ENCODE measurements at regions not wholly inside any gene's neighbourhood (a gene's known extent, or its start where the extent isn't known, plus 50 kb on each side); places are given as distances from the start of the nearest gene placed in this dataset.

DNA sequence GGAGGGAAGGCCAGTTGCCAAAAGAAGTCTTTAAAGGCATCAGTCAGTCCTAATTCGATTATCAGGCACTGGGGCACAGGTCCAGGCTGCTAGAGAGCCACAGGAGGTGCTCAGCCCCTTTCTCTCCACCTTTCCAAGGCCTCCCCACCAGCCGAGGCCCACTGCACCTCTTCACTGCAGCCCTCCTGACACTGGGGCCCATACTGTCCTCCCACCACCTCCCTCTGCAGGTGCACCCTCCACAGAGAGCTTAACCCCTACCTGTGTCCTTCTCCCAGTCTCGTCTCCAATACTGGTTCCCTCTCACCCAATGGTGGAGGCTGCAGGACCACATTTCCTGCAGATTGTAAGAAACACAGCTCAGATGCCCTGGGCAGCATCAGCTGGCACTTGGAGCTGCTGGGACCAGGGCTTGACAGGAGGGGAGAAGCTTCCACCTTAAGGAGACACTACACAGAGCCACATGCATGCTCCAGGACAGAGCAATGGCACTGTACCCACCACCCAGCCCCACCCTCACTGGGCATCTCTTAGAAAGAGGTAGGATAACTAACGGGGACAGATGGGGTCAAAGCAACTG lies 81.6 kb upstream of the PRR20G start:
- H3K9me3 ChIP-seq, result no peaks in the 10 kb centered on the region
- intact Hi-C loops (cut with DNase I), result no loop called here
- no peak overlapping the region for H3K27ac ChIP-seq
- ATAC-seq (no peak), DNase-seq (no peak)
- TF ChIP-seq, protein P1, sequence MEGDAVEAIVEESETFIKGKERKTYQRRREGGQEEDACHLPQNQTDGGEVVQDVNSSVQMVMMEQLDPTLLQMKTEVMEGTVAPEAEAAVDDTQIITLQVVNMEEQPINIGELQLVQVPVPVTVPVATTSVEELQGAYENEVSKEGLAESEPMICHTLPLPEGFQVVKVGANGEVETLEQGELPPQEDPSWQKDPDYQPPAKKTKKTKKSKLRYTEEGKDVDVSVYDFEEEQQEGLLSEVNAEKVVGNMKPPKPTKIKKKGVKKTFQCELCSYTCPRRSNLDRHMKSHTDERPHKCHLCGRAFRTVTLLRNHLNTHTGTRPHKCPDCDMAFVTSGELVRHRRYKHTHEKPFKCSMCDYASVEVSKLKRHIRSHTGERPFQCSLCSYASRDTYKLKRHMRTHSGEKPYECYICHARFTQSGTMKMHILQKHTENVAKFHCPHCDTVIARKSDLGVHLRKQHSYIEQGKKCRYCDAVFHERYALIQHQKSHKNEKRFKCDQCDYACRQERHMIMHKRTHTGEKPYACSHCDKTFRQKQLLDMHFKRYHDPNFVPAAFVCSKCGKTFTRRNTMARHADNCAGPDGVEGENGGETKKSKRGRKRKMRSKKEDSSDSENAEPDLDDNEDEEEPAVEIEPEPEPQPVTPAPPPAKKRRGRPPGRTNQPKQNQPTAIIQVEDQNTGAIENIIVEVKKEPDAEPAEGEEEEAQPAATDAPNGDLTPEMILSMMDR (IDR thresholded peaks at IDR 0.05), result no peak
- WGBS, 2 donors, result 47 to 50% methylated on average over 4 of the region's 4 CpGs
- no peaks in the 10 kb centered on the region for H3K4me1 ChIP-seq
- peaks cover 0 to 80% (median 60%) of the 10 kb centered on the region in 7 donors for H3K27me3 ChIP-seq
- H3K36me3 ChIP-seq, result no peaks in the 10 kb centered on the region
- no peak overlapping the region for H3K4me3 ChIP-seq

DNA sequence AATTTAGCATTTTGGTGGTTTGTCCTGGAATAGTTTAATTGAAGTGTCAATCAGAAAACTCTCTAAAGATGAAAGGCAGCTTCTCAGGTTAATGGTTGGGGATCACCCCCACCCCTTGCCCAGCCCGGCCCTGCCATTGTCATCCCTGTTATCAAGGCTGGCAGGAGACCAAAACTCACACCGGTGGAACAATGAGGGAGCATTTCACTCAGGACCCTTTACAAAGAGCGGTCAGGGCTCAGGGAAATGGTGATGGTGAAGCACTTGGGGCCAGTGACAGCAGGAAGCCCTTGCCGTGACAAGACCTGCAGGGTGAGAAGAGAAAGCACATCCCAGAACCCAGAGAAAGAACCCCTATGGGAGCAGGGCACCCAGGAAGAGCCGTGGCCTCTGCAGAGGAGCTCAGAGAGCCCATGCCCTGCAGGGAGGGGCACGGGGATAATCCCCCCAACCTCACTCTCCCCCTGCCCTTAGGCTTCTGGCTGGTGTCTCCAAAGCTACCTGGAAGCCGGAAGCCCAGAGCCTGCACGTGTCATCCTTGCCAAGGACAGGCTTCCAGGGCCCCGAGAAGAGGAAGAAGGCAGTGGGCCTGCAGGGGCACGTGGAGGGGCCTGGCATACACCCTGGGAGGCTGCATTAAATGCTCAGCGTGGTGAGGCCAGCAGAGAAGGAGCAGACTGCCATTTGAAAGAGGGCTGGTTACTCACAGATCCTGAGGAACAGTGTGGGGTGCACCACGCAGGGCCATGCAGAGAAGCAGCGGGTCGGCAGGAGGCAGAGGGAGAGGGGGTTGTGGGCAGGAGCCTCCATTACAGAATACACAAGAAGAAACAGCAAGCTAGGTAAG lies 80.6 kb upstream of the PRR20G start:
- 32 to 36% methylated on average over 14 of the region's 14 CpGs for WGBS, 2 donors
- Histone ChIP-seq H3K27me3 (peaks cover 0 to 81% (median 55%) of the 10 kb centered on the region in 7 donors), H3K4me3 (no peak overlapping the region), H3K9me3 (peaks cover 0 to 2% (median 0%) of the 10 kb centered on the region in 11 donors), H3K27ac (no peak overlapping the region), H3K4me1 (no peaks in the 10 kb centered on the region), H3K36me3 (no peaks in the 10 kb centered on the region)
- DNase-seq, result no peak
- TF ChIP-seq, protein P1 (IDR thresholded peaks at IDR 0.05), result no peak
- intact Hi-C loops (cut with DNase I), result no loop called here
- ATAC-seq, result no peak

DNA sequence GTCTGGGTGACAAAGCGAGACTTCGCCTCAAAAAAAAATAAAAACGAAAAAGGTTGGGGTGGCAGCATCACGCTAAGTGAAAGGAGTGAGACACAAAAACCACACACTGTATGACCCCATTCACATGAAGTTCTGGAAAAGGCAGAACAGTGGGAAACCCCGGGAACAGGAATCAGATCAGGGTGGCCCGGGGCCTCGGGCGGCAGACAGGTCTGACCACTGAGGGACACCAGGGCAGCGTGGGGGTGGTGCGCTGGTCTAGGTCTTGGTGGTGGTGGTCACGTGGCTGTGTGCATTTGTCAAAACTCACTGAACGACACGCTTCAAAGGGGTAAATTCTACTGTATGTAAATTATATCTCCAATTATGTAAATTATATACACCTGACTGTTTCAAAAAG lies 79.7 kb upstream of the PRR20G start:
- H3K9me3 ChIP-seq, result peaks cover 0 to 2% (median 0%) of the 10 kb centered on the region in 11 donors
- intact Hi-C loops (cut with DNase I), result no loop called here
- TF ChIP-seq, protein P1 (IDR thresholded peaks at IDR 0.05), result no peak
- H3K4me3 ChIP-seq, result no peak overlapping the region
- DNase-seq (no peak), ATAC-seq (no peak)
- no peaks in the 10 kb centered on the region for H3K4me1 ChIP-seq
- WGBS, 2 donors, result 86 to 88% methylated on average over 13 of the region's 13 CpGs
- no peak overlapping the region for H3K27ac ChIP-seq
- no peaks in the 10 kb centered on the region for H3K36me3 ChIP-seq
- peaks cover 0 to 88% (median 58%) of the 10 kb centered on the region in 7 donors for H3K27me3 ChIP-seq

DNA sequence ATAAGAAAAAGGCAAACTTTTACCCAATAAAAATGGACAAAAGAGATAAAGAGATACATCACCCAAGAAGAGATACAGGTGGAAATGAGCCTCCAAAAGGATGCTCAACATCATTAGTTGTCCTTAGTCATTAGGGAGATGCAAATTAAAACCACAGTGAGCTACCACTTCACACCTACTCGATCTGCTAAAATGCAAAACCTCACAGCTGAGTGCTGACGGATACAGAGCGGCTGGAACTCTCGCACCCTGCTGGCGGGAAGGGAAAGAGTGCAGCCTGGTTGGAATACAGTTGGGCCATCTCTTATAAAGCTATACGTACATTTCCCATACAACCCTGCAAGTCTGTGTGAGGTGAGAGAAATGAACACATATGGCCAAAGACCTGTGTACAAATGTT lies 78.5 kb upstream of the PRR20G start:
- Histone ChIP-seq H3K4me1 (no peaks in the 10 kb centered on the region), H3K9me3 (peaks cover 0 to 2% (median 0%) of the 10 kb centered on the region in 11 donors), H3K27me3 (peaks cover 0 to 82% (median 50%) of the 10 kb centered on the region in 7 donors), H3K27ac (no peak overlapping the region), H3K36me3 (no peaks in the 10 kb centered on the region), H3K4me3 (no peak overlapping the region)
- ATAC-seq (no peak), DNase-seq (no peak)
- intact Hi-C loops (cut with DNase I), result no loop called here
- TF ChIP-seq, protein P1 (IDR thresholded peaks at IDR 0.05), result no peak
- WGBS, 2 donors, result 9 to 20% methylated on average over 6 of the region's 6 CpGs
